NCI-H1436 (cell line): ENCODE measurements at regions not wholly inside any gene's neighbourhood (a gene's known extent, or its start where the extent isn't known, plus 50 kb on each side); places are given as distances from the start of the nearest gene placed in this dataset.
A peak's percentile ranks its signal among the peaks of the same experiment; 100 is the strongest.

Experiments
- DNase-seq: peaks from one replicate; lab custom pipeline; 2025; lab: John Stamatoyannopoulos, UW

- DNase-seq, result no peak
Observed at GRCh38 chr6:95142661-95143335, 434.5 kb upstream of the MANEA start.

DNA sequence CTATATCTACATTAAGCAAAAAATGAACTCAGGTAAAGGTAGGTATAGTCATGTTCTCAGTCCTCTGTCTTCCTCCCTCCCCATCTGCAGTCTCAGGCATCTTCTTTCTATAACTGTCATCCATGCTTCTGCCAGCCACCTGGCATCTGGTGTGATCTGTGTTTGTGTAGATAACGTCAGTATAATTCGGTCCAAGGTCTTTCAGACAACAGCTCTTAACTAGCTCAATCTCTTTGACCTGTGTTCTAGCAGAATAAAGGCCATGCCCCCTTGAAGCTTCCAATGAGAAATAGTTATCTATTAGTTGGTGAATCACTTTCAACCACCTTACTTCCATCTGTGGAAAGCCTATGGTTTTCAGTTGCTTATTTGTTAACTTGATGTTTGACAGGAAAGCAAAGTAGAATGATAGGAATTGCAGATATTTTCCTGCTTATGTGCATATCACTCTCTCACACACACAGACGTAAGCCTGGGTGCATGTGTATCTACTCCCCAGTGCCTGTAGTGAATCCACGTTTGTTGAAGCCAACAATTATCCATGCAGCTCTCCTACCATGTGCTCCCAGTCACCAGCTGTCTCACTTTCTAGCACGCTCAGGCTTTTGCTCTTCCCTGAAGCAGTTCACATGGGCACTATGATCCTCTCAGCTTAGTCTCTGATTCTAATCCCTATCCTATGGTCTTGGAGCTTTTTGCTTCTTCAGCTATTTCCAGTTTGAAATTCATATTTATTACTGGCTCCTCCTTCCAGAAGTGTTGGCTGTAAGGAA, 433.7 kb upstream of the MANEA start:
- no peak for DNase-seq

DNA sequence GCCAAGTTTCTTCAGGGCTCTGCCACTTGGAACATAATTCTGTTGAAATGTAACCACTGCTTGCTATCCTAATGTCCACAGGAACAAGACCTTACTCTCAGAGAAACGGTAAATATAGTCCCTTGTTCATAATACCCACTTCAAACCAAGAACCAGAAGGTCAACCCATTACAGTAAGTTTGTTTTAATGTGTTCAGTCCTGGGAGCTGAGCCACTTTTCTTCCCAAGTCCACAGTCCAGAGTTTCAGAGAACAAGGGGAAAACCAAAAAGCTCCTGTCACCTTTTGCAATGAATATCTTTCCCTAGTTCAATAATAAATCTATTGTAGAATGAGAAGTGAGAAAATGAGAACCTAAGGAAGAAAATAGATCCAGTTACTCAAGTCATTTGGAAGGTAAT, 431.9 kb upstream of the MANEA start:
- DNase-seq, result no peak

GRCh38 chr6:95159557-95159956, 417.8 kb upstream of the MANEA start:
- no peak for DNase-seq

- DNase-seq, result no peak
Observed at GRCh38 chr6:95169775-95170174, 407.6 kb upstream of the MANEA start.

GRCh38 chr6:95175927-95176675, 401.2 kb upstream of the MANEA start:
- no peak for DNase-seq

DNA sequence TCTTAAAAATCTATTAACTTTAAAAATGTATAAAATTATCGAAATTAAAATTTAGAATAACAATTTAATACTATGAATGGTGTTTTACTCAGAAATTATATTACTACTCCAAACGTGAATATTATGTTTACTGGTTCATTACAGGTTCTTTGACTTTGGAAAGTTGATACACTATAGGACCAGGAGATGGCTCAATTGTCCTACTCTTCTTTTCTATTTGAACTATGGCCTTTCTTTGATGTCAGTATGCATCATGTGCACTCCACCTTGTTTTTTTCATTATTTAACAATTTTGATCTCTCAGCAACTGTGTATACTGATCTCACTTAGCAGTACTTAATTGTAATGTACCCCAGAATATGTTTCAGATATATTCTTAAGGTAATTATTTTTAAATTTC, 391.5 kb upstream of the MANEA start:
- DNase-seq, result no peak

DNA sequence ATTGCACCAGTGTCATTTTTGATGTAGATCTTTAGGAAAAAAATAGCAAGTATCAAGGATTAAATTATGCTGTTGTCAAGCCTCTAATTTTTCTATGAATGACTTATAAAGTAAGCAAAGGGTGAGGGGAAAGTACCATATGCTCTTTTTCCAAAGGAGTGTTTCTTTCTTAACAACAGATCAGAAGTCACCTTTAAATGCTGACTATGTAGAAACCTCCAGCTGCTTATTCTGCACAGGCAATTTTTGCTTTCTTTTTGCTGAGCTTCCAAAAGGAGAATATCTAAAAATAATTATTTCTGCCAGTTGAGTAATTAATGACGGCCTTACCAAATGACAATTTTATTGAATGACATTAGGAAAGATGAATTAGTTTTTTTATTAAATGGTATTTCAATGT, 390.6 kb upstream of the MANEA start:
- DNase-seq, result no peak

- DNase-seq, result no peak
Observed at GRCh38 chr6:95197590-95197989, 379.7 kb upstream of the MANEA start.

- DNase-seq, result peak; percentile 43
Observed at GRCh38 chr6:95203153-95203754, 374.1 kb upstream of the MANEA start.

DNA sequence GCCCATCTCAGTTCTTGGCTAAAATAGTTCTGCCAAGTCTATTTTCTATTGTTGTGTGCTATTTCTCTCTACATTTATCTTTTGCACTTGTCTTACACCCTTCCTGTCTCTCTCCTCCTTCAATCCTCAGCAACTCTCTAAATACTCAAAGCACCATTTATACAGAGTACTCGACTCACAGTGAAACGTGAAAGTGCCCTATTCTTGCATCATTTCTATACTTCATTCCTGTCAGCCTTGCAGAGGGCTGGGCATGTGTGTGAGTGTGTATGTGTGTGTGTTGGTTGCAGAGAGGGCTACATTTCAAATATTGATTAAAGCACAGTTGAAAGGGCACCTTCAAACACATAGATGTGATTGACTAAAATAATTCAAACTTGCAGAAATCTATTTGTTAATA, 373.2 kb upstream of the MANEA start:
- no peak for DNase-seq

- DNase-seq, result no peak
Observed at GRCh38 chr6:95208621-95209020, 368.7 kb upstream of the MANEA start.

DNA sequence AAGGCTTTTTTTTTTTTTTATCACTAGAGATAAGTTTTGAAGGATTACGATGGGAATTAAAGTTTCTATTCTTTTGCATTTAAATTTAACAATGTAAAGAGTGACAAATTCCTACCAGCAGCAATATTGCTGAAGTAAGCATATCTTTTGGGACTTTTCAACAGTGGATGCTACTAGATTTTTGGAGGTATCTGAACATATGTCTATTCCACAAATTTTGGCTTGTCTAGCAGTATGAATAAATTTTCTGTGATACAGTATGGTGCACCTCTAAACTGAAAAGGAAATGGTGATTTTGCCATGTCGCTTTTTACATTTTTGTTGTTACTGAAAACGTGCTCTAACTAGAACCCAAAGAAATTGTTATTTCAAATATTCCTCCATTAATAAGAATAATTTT, 368.3 kb upstream of the MANEA start:
- no peak for DNase-seq

GRCh38 chr6:95216555-95216954, 360.8 kb upstream of the MANEA start:
- DNase-seq, result no peak

DNA sequence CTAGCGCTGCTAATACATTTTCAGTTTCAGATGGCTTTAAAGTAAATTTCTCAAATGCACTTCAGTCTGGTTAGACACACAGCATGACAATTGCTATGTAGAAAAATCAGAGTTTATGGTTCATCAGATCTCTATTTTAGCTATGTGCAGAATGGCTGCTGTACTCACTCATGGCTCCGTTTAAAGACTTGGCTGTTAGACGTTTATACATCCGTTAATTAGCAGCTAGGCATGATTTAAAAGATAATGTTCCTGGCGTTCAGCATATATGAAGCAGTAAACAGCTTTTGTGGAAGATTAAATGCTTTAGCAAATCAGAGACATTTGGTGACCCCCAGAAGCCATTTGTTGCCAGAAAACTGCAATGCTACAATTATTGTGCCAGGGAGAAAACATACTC, 350.0 kb upstream of the MANEA start:
- DNase-seq, result peak; percentile 10

- no peak for DNase-seq
Observed at GRCh38 chr6:95228636-95229035, 348.7 kb upstream of the MANEA start.

DNA sequence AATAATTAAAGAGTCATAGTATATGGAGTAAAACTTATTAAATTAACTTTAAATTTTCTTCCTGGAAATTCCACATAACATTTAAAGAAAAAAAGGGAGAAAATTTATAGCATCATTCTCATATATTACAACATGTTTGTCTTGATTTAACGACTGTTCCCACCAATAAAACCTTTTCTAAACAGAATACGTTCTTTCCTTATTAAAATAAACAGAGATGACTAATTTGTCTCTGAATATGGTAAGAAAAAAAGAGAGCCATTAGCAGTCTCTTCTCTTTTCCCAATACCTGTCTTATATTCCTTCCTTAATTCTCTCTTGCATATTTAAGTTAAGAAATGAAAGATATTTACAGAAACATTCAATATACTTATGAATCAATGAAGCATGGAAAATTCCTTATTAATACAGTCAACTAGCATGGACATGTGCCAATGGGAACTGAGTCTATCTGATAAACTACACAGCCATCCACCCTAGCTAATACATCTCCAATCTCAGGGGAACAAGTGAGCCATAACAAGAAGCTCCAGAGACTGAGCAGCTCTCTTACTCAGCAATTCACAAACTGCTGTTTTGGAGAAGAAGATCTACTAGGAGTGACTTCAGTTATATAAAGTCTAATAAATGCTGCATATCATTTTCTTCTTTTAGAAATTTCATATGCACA, 347.1 kb upstream of the MANEA start:
- peak; percentile 7 for DNase-seq

- DNase-seq, result no peak
Observed at GRCh38 chr6:95231416-95231815, 345.9 kb upstream of the MANEA start.

GRCh38 chr6:95232446-95232845, 344.9 kb upstream of the MANEA start:
- no peak for DNase-seq

GRCh38 chr6:95233879-95234278, 343.5 kb upstream of the MANEA start:
- no peak for DNase-seq

- no peak for DNase-seq
Observed at GRCh38 chr6:95240514-95240913, 336.8 kb upstream of the MANEA start.

DNA sequence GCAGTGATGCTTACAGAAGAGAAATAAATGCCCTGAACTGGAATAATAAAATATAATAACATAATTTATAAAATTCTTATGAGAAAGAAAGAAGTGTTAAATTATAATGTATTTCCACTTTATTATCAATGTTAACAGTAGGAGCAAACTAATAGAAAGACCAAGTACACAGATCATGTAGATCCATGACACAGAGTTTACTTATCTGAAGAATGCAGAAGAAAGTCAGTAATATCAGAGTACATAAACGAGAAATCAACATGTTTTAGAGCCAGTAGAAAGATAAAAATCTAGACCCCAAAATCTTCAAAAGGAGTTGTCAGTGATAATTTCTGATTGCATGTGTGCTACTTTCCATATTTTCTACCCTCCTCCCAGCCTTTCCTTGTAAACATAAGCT, 334.8 kb upstream of the MANEA start:
- DNase-seq, result no peak
